ENCODE measurements at regions not wholly inside any gene's neighbourhood (a gene's known extent, or its start where the extent isn't known, plus 50 kb on each side); places are given as distances from the start of the nearest gene placed in this dataset.

GRCh38 chr15:69578787-69579583 is 126.4 kb downstream of the RPLP1 start:
- Histone ChIP-seq H3K9me3 (ENCODE audit: insufficient read depth, low read depth, low read length) (no peaks in the 10 kb centered on the region), H3K9ac (ENCODE audit: low read depth, low read length) (no peak overlapping the region), H3K4me3 (ENCODE audit: low read length) (no peak overlapping the region), H3K4me1 (ENCODE audit: insufficient read depth, low read length) (no peaks in the 10 kb centered on the region; the same call in none of the 2 replicates), H3K27me3 (ENCODE audit: insufficient read depth, low read length) (no peaks in the 10 kb centered on the region), H3K27ac (ENCODE audit: low read depth, low read length) (no peak overlapping the region), H3K36me3 (ENCODE audit: insufficient read depth, low read length) (no peaks in the 10 kb centered on the region)
- 90% methylated on average over 15 of the region's 15 CpGs for WGBS

- Histone ChIP-seq H3K9me3 (ENCODE audit: insufficient read depth, low read depth, low read length) (no peaks in the 10 kb centered on the region), H3K9ac (ENCODE audit: low read depth, low read length) (no peak overlapping the region), H3K27me3 (ENCODE audit: insufficient read depth, low read length) (no peaks in the 10 kb centered on the region), H3K4me1 (ENCODE audit: insufficient read depth, low read length) (no peaks in the 10 kb centered on the region; the same call in none of the 2 replicates), H3K27ac (ENCODE audit: low read depth, low read length) (no peak overlapping the region), H3K36me3 (ENCODE audit: insufficient read depth, low read length) (no peaks in the 10 kb centered on the region), H3K4me3 (ENCODE audit: low read length) (no peak overlapping the region)
- WGBS = 89% methylated on average over 7 of the region's 7 CpGs
Observed at GRCh38 chr15:69579950-69580618, 127.5 kb downstream of the RPLP1 start.

GRCh38 chr15:69583626-69584025 is 131.0 kb downstream of the RPLP1 start:
- H3K36me3 ChIP-seq (ENCODE audit: insufficient read depth, low read length) = no peaks in the 10 kb centered on the region
- H3K27ac ChIP-seq (ENCODE audit: low read depth, low read length) = no peak overlapping the region
- H3K4me3 ChIP-seq (ENCODE audit: low read length) = no peak overlapping the region
- H3K27me3 ChIP-seq (ENCODE audit: insufficient read depth, low read length) = no peaks in the 10 kb centered on the region
- 69% methylated on average over 3 of the region's 3 CpGs for WGBS
- no peaks in the 10 kb centered on the region for H3K9me3 ChIP-seq (ENCODE audit: insufficient read depth, low read depth, low read length)
- no peaks in the 10 kb centered on the region; the same call in none of the 2 replicates for H3K4me1 ChIP-seq (ENCODE audit: insufficient read depth, low read length)
- no peak overlapping the region for H3K9ac ChIP-seq (ENCODE audit: low read depth, low read length)

- no peak overlapping the region for H3K27ac ChIP-seq (ENCODE audit: low read depth, low read length)
- WGBS = 83% methylated on average over 3 of the region's 3 CpGs
- H3K36me3 ChIP-seq (ENCODE audit: insufficient read depth, low read length) = no peaks in the 10 kb centered on the region
- H3K27me3 ChIP-seq (ENCODE audit: insufficient read depth, low read length) = no peaks in the 10 kb centered on the region
- no peaks in the 10 kb centered on the region; the same call in 1 of the 2 replicates for H3K4me1 ChIP-seq (ENCODE audit: insufficient read depth, low read length)
- no peaks in the 10 kb centered on the region for H3K9me3 ChIP-seq (ENCODE audit: insufficient read depth, low read depth, low read length)
- H3K9ac ChIP-seq (ENCODE audit: low read depth, low read length) = no peak overlapping the region
- H3K4me3 ChIP-seq (ENCODE audit: low read length) = no peak overlapping the region
Observed at GRCh38 chr15:69585937-69586336, 133.3 kb downstream of the RPLP1 start.

DNA sequence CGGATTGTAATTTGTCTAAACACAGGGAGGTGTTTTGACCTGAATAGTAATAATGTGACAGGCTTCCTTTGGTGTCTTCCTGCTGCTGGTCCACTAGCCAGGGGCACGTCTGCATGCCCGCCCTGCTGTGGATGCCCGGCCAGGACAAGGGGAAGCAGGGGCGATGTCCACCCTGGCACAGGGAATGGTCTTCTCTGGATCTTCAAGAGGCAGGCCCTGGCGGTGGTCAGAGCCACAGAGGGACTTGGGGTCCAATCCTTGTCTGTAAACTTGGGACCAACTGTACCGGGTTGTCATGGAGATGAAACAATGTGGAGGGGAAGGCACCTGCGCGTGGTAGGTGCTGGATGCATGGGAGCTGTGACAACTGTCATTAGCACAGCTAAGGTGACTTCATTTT is 134.1 kb downstream of the RPLP1 start:
- Histone ChIP-seq H3K9me3 (ENCODE audit: insufficient read depth, low read depth, low read length) (no peaks in the 10 kb centered on the region), H3K27ac (ENCODE audit: low read depth, low read length) (no peak overlapping the region), H3K9ac (ENCODE audit: low read depth, low read length) (no peak overlapping the region), H3K27me3 (ENCODE audit: insufficient read depth, low read length) (no peaks in the 10 kb centered on the region), H3K4me1 (ENCODE audit: insufficient read depth, low read length) (no peaks in the 10 kb centered on the region; the same call in 1 of the 2 replicates), H3K36me3 (ENCODE audit: insufficient read depth, low read length) (no peaks in the 10 kb centered on the region), H3K4me3 (ENCODE audit: low read length) (no peak overlapping the region)
- 96% methylated on average over 9 of the region's 9 CpGs for WGBS

GRCh38 chr15:69587723-69588426 is 135.3 kb downstream of the RPLP1 start:
- Histone ChIP-seq H3K9me3 (ENCODE audit: insufficient read depth, low read depth, low read length) (no peaks in the 10 kb centered on the region), H3K4me3 (ENCODE audit: low read length) (no peak overlapping the region), H3K36me3 (ENCODE audit: insufficient read depth, low read length) (no peaks in the 10 kb centered on the region), H3K4me1 (ENCODE audit: insufficient read depth, low read length) (no peaks in the 10 kb centered on the region; the same call in 1 of the 2 replicates), H3K27ac (ENCODE audit: low read depth, low read length) (no peak overlapping the region), H3K9ac (ENCODE audit: low read depth, low read length) (no peak overlapping the region), H3K27me3 (ENCODE audit: insufficient read depth, low read length) (no peaks in the 10 kb centered on the region)
- WGBS = 89% methylated on average over 4 of the region's 4 CpGs

DNA sequence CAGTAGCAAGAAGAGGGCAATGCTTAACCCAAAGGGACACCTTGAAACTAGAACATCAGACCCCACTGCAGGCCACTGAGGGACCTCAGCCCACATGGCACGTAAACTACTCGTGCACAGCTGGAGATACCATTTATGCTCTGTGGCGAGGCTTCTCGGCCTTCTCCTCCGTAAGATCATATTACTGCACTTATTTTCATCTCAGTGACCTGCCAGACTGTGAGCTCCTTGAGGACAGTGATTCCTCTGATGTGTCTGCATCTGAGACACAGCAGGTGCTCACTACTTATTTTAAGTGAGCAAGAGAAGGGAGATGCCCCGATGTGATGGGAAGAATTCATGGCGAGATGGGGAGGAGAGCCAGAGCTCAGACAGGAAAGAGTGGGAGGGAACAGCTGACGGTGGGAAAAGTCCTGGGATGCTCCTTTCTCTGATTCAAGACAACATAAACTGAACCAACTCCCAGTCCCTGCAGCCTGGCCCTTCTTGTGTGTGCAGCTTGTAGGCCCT is 137.6 kb downstream of the RPLP1 start:
- H3K4me1 ChIP-seq (ENCODE audit: insufficient read depth, low read length) = no peaks in the 10 kb centered on the region
- no peak overlapping the region for H3K27ac ChIP-seq (ENCODE audit: low read depth, low read length)
- no peaks in the 10 kb centered on the region for H3K9me3 ChIP-seq (ENCODE audit: insufficient read depth, low read depth, low read length)
- no peaks in the 10 kb centered on the region for H3K27me3 ChIP-seq (ENCODE audit: insufficient read depth, low read length)
- no peaks in the 10 kb centered on the region for H3K36me3 ChIP-seq (ENCODE audit: insufficient read depth, low read length)
- H3K4me3 ChIP-seq (ENCODE audit: low read length) = no peak overlapping the region
- H3K9ac ChIP-seq (ENCODE audit: low read depth, low read length) = no peak overlapping the region
- WGBS = 91% methylated on average over 8 of the region's 8 CpGs

DNA sequence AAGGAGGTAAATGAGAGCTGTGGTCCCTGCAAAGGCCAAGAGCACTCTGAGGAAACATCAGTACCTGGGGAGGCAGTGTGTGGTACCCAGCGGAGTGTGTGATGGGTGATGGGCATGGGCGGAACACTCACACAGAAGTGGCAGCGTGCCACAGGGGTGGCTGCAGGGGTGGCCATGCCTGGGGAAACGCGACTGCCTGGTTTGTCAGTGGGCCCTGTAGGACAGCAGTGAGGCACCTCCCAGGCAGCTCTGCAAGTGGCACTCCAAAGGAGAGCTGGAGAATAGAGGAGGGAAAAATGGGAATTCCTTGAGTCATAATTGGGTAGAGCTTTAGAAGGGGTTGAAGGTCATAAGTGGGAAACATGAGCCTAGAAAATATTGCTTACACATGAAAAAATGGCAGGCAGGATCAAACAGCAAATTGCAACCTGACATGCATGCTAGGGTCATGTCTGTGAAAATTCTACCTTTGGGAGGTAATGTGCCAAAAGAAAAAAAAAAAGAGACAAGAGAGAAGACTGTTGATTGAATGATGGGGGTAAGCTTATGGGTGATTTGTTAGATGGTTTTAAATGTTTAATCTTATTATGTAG is 138.4 kb downstream of the RPLP1 start:
- no peak overlapping the region for H3K27ac ChIP-seq (ENCODE audit: low read depth, low read length)
- no peak overlapping the region for H3K4me3 ChIP-seq (ENCODE audit: low read length)
- no peak overlapping the region for H3K9ac ChIP-seq (ENCODE audit: low read depth, low read length)
- H3K27me3 ChIP-seq (ENCODE audit: insufficient read depth, low read length) = no peaks in the 10 kb centered on the region
- no peaks in the 10 kb centered on the region for H3K36me3 ChIP-seq (ENCODE audit: insufficient read depth, low read length)
- no peaks in the 10 kb centered on the region for H3K4me1 ChIP-seq (ENCODE audit: insufficient read depth, low read length)
- H3K9me3 ChIP-seq (ENCODE audit: insufficient read depth, low read depth, low read length) = no peaks in the 10 kb centered on the region
- 93% methylated on average over 5 of the region's 5 CpGs for WGBS

DNA sequence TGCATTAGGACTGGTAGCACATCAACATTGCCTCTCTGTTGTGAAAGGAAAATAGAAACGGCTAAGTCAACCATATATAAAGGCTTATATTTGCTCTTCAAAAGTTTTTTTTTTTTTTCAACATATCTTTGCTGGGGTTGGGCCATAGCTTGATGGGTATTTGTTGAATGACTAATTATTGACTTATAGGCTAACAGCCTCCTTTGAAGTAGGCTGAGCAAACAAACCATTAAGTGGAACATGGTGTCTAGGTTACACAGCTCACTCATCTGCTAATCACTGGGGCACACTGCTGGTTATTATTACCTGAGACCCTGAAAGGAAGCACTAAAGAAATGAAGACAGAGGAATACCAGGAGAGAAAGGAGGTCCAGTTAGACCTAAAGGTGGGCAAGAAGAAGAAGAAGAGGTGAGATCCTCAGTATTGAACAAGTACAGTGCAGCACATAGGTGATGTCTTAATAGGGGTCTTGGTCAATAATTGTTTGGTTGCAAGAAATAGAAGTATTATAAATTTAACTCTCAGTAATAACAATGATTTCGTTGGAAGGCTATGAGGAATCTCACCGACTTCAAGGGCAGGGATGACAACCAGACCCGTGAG is 139.4 kb downstream of the RPLP1 start:
- Histone ChIP-seq H3K9me3 (ENCODE audit: insufficient read depth, low read depth, low read length) (no peaks in the 10 kb centered on the region), H3K27me3 (ENCODE audit: insufficient read depth, low read length) (no peaks in the 10 kb centered on the region), H3K36me3 (ENCODE audit: insufficient read depth, low read length) (no peaks in the 10 kb centered on the region), H3K4me3 (ENCODE audit: low read length) (no peak overlapping the region), H3K4me1 (ENCODE audit: insufficient read depth, low read length) (no peaks in the 10 kb centered on the region), H3K27ac (ENCODE audit: low read depth, low read length) (no peak overlapping the region), H3K9ac (ENCODE audit: low read depth, low read length) (no peak overlapping the region)
- WGBS = 97% methylated on average over 3 of the region's 4 CpGs

- Histone ChIP-seq H3K4me3 (ENCODE audit: low read length) (no peak overlapping the region), H3K27ac (ENCODE audit: low read depth, low read length) (no peak overlapping the region), H3K4me1 (ENCODE audit: insufficient read depth, low read length) (no peaks in the 10 kb centered on the region), H3K9me3 (ENCODE audit: insufficient read depth, low read depth, low read length) (no peaks in the 10 kb centered on the region), H3K9ac (ENCODE audit: low read depth, low read length) (no peak overlapping the region), H3K27me3 (ENCODE audit: insufficient read depth, low read length) (no peaks in the 10 kb centered on the region), H3K36me3 (ENCODE audit: insufficient read depth, low read length) (no peaks in the 10 kb centered on the region)
- WGBS = 94% methylated on average over 2 of the region's 2 CpGs
Observed at GRCh38 chr15:69592954-69593353, 140.3 kb downstream of the RPLP1 start.
